ENCODE measurements at regions not wholly inside any gene's neighbourhood (a gene's known extent, or its start where the extent isn't known, plus 50 kb on each side); places are given as distances from the start of the nearest gene placed in this dataset.

- no peak overlapping the region for H3K27ac ChIP-seq (ENCODE audit: low read depth in 1 of 2, low read length in 2 of 2)
- WGBS, result 56% methylated on average over 7 of the region's 7 CpGs
- no peak overlapping the region for H3K9ac ChIP-seq (ENCODE audit: low read depth in 1 of 2, low read length in 2 of 2)
- H3K27me3 ChIP-seq (ENCODE audit: control insufficient read depth in 4 of 4, insufficient read depth in 4 of 4, low read length in 3 of 4), result no peaks in the 10 kb centered on the region
- DNase-seq (ENCODE audit: low spot score), result no peak
- H3K4me1 ChIP-seq (ENCODE audit: control insufficient read depth in 4 of 4, insufficient read depth in 4 of 4, low read length in 3 of 4), result no peaks in the 10 kb centered on the region
- no peaks in the 10 kb centered on the region for H3K36me3 ChIP-seq (ENCODE audit: control insufficient read depth in 4 of 4, insufficient read depth in 3 of 4, low read depth in 1 of 4, low read length in 3 of 4)
- H3K9me3 ChIP-seq (ENCODE audit: control insufficient read depth in 4 of 4, low read length in 3 of 4), result peaks cover 0 to 7% (median 5%) of the 10 kb centered on the region in 4 donors
- TF ChIP-seq GABPA (IDR thresholded peaks at IDR 0.05 in 1 of 2, conservative IDR thresholded peaks at IDR 0.05 in 1 of 2) (no peak), REST (IDR thresholded peaks at IDR 0.05) (no peak), MAX (IDR thresholded peaks at IDR 0.05) (no peak), ZBTB33 (IDR thresholded peaks at IDR 0.05) (no peak), HNF4A (conservative IDR thresholded peaks at IDR 0.05) (no peak), EGR1 (IDR thresholded peaks at IDR 0.05; ENCODE audit: low read depth in 2 of 2) (no peak), ATF3 (IDR thresholded peaks at IDR 0.05) (no peak), NR2F2 (IDR thresholded peaks at IDR 0.05) (no peak), JUND (IDR thresholded peaks at IDR 0.05) (no peak), CTCF (IDR thresholded peaks at IDR 0.05; ENCODE audit: low read depth, low read length, missing input control) (no peak), FOXA1 (IDR thresholded peaks at IDR 0.05) (no peak), RXRA (IDR thresholded peaks at IDR 0.05) (no peak), FOXA2 (IDR thresholded peaks at IDR 0.05) (no peak), HNF4G (IDR thresholded peaks at IDR 0.05) (no peak), RAD21 (IDR thresholded peaks at IDR 0.05) (no peak), SP1 (IDR thresholded peaks at IDR 0.05) (no peak), TAF1 (conservative IDR thresholded peaks at IDR 0.05) (no peak), YY1 (IDR thresholded peaks at IDR 0.05) (no peak)
- no peak overlapping the region for H3K4me3 ChIP-seq (ENCODE audit: low read depth in 1 of 3, low read length in 3 of 3)
These were observed 235.3 kb upstream of the KCNK2 start for GRCh38 chr1:214847071-214847810.

Data from liver (tissue), 8 donors.